OCI-LY7 (cell line): ENCODE measurements at regions not wholly inside any gene's neighbourhood (a gene's known extent, or its start where the extent isn't known, plus 50 kb on each side); places are given as distances from the start of the nearest gene placed in this dataset.

Experiments
- BruUV-seq: library from RNA; stranded (reverse); fragments of 400-500 nt; replicated peaks from 2 replicates; lab custom pipeline; 2021; lab: Mats Ljungman, UMichigan
- CTCF ChIA-PET: fragments of 300-600 bp; sonication (Branson Sonifier 250); formaldehyde crosslinking; loops from one replicate; lab custom pipeline; 2022; ENCODE audit warnings: antibody characterized with exemption; ENCODE audit not compliant: unreplicated experiment; lab: Charles Lee
- POLR2A ChIA-PET: fragments of 300-600 bp; sonication (Branson Sonifier 250); formaldehyde crosslinking; loops from one replicate; lab custom pipeline; 2022; ENCODE audit warnings: antibody characterized with exemption; lab: Charles Lee
- DNase-seq: peaks from one replicate; pipeline ENCODE4 v3.0.0-alpha.2; 2015; ENCODE audit warnings: low spot score
- H2AFZ ChIP-seq: fragments of 200-600 bp; sonication (generic), shearing (Covaris generic); 2 replicates; pipeline ENCODE4 v1.6.1; 2014; ENCODE audit warnings: mild to moderate bottlenecking, antibody characterized with exemption, low read length, moderate library complexity
- H3K27ac ChIP-seq: fragments of 200-600 bp; sonication (generic); 2 replicates; pipeline ENCODE4 v1.5.1; 2014; ENCODE audit warnings: mixed run types, low read depth, mild to moderate bottlenecking, moderate library complexity, low read length, inconsistent platforms; ENCODE audit not compliant: poor library complexity, severe bottlenecking
- H3K36me3 ChIP-seq: fragments of 200-600 bp; sonication (generic); 2 replicates; pipeline ENCODE4 v1.6.1; 2014; ENCODE audit warnings: mild to moderate bottlenecking, antibody characterized with exemption, low read length, moderate library complexity, mixed read lengths; ENCODE audit not compliant: insufficient read depth
- H3K4me1 ChIP-seq: fragments of 200-600 bp; sonication (generic); 2 replicates; pipeline ENCODE4 v1.5.1; 2014; ENCODE audit warnings: mild to moderate bottlenecking, low read length; ENCODE audit not compliant: insufficient read depth, poor library complexity, severe bottlenecking
- H3K4me2 ChIP-seq: fragments of 200-600 bp; sonication (generic); 2 replicates; pipeline ENCODE4 v1.6.1; 2014; ENCODE audit warnings: mild to moderate bottlenecking, low read length
- H3K4me3 ChIP-seq: fragments of 200-600 bp; sonication (generic); 2 replicates; pipeline ENCODE4 v1.5.1; 2014; ENCODE audit warnings: mild to moderate bottlenecking, low read depth, low read length; ENCODE audit not compliant: poor library complexity, severe bottlenecking
- H3K79me2 ChIP-seq: fragments of 200-600 bp; sonication (generic); 2 replicates; pipeline ENCODE4 v1.6.1; 2016; ENCODE audit warnings: low read depth, mild to moderate bottlenecking, low read length, moderate library complexity, mixed read lengths; ENCODE audit not compliant: insufficient read depth
- H3K9me2 ChIP-seq: fragments of 200-600 bp; sonication (generic); 2 replicates; pipeline ENCODE4 v1.6.1; 2016; ENCODE audit warnings: mild to moderate bottlenecking, low read length, mixed read lengths; ENCODE audit not compliant: insufficient read depth
- H3K9me3 ChIP-seq: fragments of 200-600 bp; sonication (generic); 2 replicates; pipeline ENCODE4 v1.6.1; 2014; ENCODE audit warnings: mild to moderate bottlenecking, mixed run types, low read length, mixed read lengths
- H4K20me1 ChIP-seq: fragments of 200-600 bp; sonication (generic); 2 replicates; pipeline ENCODE4 v1.6.1; 2014; ENCODE audit warnings: mild to moderate bottlenecking, antibody characterized with exemption, low read length, moderate library complexity, mixed read lengths; ENCODE audit not compliant: insufficient read depth
- EZH2phosphoT487 ChIP-seq: fragments of 200-600 bp; sonication (generic); IDR thresholded peaks from 2 replicates; pipeline ENCODE4 v1.6.1; 2018; ENCODE audit warnings: low read depth, borderline replicate concordance, mild to moderate bottlenecking, mixed run types, antibody characterized with exemption, low read length, moderate library complexity, mixed read lengths
- intact Hi-C: fragments of 100-400 bp; cut with micrococcal nuclease; formaldehyde crosslinking; loops from one replicate; pipeline ENCODE4 v1.10.0; 2022; ENCODE audit not compliant: unreplicated experiment
- TF ChIP-seq, protein P1 (sequence below): fragments of 200-600 bp; sonication (generic); conservative IDR thresholded peaks from 2 replicates; pipeline ENCODE4 v1.5.1; 2014; ENCODE audit warnings: mild to moderate bottlenecking, antibody characterized with exemption, low read length, moderate library complexity, mixed read lengths

DNA sequence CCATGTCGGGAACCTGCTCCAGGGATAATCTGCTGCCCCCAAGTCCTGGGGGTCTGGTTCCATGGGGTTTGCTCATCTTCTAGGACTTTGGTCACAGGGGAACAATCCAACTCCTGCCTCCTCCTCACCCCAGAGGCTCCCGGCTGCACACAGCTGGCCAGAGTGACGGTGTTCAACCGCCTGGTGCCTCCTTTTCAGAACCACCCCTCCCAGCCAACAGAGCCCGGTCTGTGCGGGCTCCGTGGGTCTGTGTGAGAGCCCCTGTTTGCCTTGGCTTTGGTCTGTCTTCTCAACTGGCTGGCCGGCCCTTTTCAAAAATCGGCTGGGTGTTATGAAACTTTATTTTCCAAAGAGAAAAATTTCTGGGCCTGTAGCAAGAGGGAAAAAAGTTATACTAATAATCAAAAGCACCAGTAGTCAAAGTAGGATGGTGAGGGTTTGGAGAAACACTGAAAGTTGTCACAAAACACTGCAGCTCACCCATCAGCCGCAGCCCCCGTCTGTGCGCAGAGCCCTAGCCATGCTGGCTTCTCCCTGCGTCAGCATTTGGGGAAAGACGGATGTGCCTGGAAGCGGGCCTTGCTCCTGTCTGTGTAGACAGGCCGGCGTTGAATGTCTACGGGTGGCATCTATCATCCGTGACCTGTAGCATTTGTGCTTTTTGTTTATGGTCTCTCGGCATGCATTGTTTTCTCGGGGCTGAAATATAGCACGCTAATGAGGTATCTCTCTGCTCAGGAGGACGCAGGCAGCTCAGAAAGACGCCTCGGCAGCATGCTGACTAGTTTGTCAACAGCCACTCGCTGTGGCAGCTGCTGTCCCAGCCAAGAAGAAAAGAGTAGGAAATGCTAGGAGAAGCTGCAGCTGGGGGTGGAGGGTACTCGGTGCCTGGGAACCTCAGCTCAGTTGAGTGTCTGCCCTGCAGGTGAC, 138.6 kb downstream of the GLI2 start:
- no peaks in the 10 kb centered on the region for H3K36me3 ChIP-seq
- H3K4me3 ChIP-seq: no peak overlapping the region
- H4K20me1 ChIP-seq: no peaks in the 10 kb centered on the region
- H3K27ac ChIP-seq: no peak overlapping the region
- ChIA-PET POLR2A (interaction anchor here (0.6 kb wide), 1 partner anchor 324 kb away, joined by 3 read pairs; no protein-coding TSS in a partner anchor), CTCF (no interaction called here)
- H3K79me2 ChIP-seq: no peaks in the 10 kb centered on the region
- no peak for TF ChIP-seq EZH2phosphoT487
- TF ChIP-seq, protein P1, sequence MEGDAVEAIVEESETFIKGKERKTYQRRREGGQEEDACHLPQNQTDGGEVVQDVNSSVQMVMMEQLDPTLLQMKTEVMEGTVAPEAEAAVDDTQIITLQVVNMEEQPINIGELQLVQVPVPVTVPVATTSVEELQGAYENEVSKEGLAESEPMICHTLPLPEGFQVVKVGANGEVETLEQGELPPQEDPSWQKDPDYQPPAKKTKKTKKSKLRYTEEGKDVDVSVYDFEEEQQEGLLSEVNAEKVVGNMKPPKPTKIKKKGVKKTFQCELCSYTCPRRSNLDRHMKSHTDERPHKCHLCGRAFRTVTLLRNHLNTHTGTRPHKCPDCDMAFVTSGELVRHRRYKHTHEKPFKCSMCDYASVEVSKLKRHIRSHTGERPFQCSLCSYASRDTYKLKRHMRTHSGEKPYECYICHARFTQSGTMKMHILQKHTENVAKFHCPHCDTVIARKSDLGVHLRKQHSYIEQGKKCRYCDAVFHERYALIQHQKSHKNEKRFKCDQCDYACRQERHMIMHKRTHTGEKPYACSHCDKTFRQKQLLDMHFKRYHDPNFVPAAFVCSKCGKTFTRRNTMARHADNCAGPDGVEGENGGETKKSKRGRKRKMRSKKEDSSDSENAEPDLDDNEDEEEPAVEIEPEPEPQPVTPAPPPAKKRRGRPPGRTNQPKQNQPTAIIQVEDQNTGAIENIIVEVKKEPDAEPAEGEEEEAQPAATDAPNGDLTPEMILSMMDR: no peak
- no TSS peak for BruUV-seq
- no peak overlapping the region for H3K4me2 ChIP-seq
- no peaks in the 10 kb centered on the region for H3K9me2 ChIP-seq
- DNase-seq: no peak
- H2AFZ ChIP-seq: no peak overlapping the region
- H3K4me1 ChIP-seq: no peaks in the 10 kb centered on the region
- intact Hi-C loops: no loop called here
- H3K9me3 ChIP-seq: no peaks in the 10 kb centered on the region

GRCh38 chr2:120874888-120875275, 139.2 kb downstream of the GLI2 start:
- no peak overlapping the region for H2AFZ ChIP-seq
- H3K4me3 ChIP-seq: no peak overlapping the region
- intact Hi-C loops: no loop called here
- ChIA-PET CTCF (no interaction called here), POLR2A (interaction anchor here (0.6 kb wide), 1 partner anchor 323 kb away, joined by 3 read pairs; no protein-coding TSS in a partner anchor)
- H3K36me3 ChIP-seq: no peaks in the 10 kb centered on the region
- no peaks in the 10 kb centered on the region for H3K79me2 ChIP-seq
- no peak overlapping the region for H3K27ac ChIP-seq
- no peaks in the 10 kb centered on the region for H3K4me1 ChIP-seq
- no peak for TF ChIP-seq EZH2phosphoT487
- TF ChIP-seq, protein P1: no peak
- BruUV-seq: no TSS peak
- no peaks in the 10 kb centered on the region for H4K20me1 ChIP-seq
- no peak for DNase-seq
- H3K4me2 ChIP-seq: no peak overlapping the region
- H3K9me3 ChIP-seq: no peaks in the 10 kb centered on the region
- H3K9me2 ChIP-seq: no peaks in the 10 kb centered on the region

DNA sequence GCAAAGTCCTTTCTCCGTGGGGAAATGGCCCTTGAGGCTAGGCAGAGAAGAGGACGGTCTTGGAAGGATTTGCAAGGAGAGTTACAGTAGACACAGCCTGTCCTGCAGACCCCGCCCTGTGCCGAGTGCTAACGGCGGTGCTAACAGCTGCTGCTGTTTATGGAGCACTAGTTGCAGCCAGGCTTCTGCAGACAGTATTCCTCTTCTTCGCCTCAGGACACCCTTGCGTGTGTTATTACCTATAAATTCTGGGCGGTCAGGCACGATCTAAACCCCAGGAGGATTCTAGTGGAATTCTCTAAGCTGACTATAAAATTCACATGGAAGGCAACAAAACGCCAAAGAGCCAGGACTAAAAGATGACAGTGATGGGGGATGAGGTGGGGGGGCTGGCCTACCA, 139.8 kb downstream of the GLI2 start:
- ChIA-PET CTCF (no interaction called here), POLR2A (no interaction called here)
- Histone ChIP-seq H3K27ac (no peak overlapping the region), H3K36me3 (no peaks in the 10 kb centered on the region), H3K79me2 (no peaks in the 10 kb centered on the region), H4K20me1 (no peaks in the 10 kb centered on the region), H2AFZ (no peak overlapping the region), H3K4me1 (no peaks in the 10 kb centered on the region), H3K9me2 (no peaks in the 10 kb centered on the region), H3K4me2 (no peak overlapping the region), H3K4me3 (no peak overlapping the region), H3K9me3 (no peaks in the 10 kb centered on the region)
- TF ChIP-seq, protein P1: no peak
- no peak for TF ChIP-seq EZH2phosphoT487
- BruUV-seq: no TSS peak
- intact Hi-C loops: no loop called here
- DNase-seq: no peak
